K562 (cell line): ENCODE measurements at regions not wholly inside any gene's neighbourhood (a gene's known extent, or its start where the extent isn't known, plus 50 kb on each side); places are given as distances from the start of the nearest gene placed in this dataset.

ENCODE experiments used
- ATAC-seq: fragments of 200-7000 bp; cut with Tn5 transposase; 3 replicates; pipeline ENCODE4 v1.9.1; 2020; ENCODE audit warnings: moderate library complexity
- BruUV-seq: library from RNA; stranded (reverse); fragments of 400-500 nt; replicated peaks from 2 replicates; lab custom pipeline; 2021; lab: Mats Ljungman, UMichigan
- CTCF ChIA-PET: fragments of 300-600 bp; formaldehyde crosslinking; extraction: SDS; loops from one replicate; lab custom pipeline; 2021; ENCODE audit warnings: low intra/inter-chr PET ratio; lab: Yijun Ruan, JAX
- POLR2A ChIA-PET: fragments of 300-600, 350-650 bp; sonication (Branson Sonifier 250); formaldehyde crosslinking; extraction: SDS; loops from one replicate; lab custom pipeline; 2021; ENCODE audit warnings: antibody characterized with exemption, inconsistent platforms; lab: Yijun Ruan, JAX
- DNase-seq, 4 experiments: peaks; one replicate each; pipeline versions ENCODE4 v3.0.0 to v3.0.0-alpha.2; 2011 to 2018; ENCODE audit warnings: low spot score in 3 of 4, mixed read lengths in 3 of 4; ENCODE audit errors: extremely low read depth in 1 of 4
- FAIRE-seq: peaks from 2 replicates; lab custom pipeline; 2011; peaks lifted over from hg19 to GRCh38; lab: Jason Lieb, UNC
- H2AFZ ChIP-seq: 2 replicates; pipeline ENCODE4 v1.6.0; 2011; ENCODE audit warnings: low read depth, low read length, control low read depth, inconsistent platforms
- H3K27ac ChIP-seq: fragments of 200-600 bp; 3 replicates; pipeline ENCODE4 v1.8.0; 2011; ENCODE audit warnings: low read depth, mild to moderate bottlenecking, control low read depth, inconsistent platforms, low read length, moderate library complexity, mixed read lengths; ENCODE audit errors: extremely low read depth
- H3K27me3 ChIP-seq, 2 experiments: fragments of 300-600 bp in 1 of 2; 2 replicates in 1 of 2; 3 replicates in 1 of 2; pipeline versions ENCODE4 v1.6.0 to v1.8.0; 2011; ENCODE audit warnings: inconsistent platforms in 2 of 2, low read length in 2 of 2, mild to moderate bottlenecking in 1 of 2, mixed read lengths in 1 of 2, moderate library complexity in 1 of 2; ENCODE audit not compliant: control insufficient read depth in 2 of 2, insufficient read depth in 2 of 2
- H3K36me3 ChIP-seq: fragments of 300-600 bp; 3 replicates; pipeline ENCODE4 v1.8.0; 2011; ENCODE audit warnings: mild to moderate bottlenecking, low read length, inconsistent platforms; ENCODE audit not compliant: control insufficient read depth, insufficient read depth
- H3K4me1 ChIP-seq, 2 experiments: fragments of 200-600 bp in 1 of 2; replicated peaks in 1 of 2; 2 replicates in 1 of 2; 3 replicates in 1 of 2; pipeline versions ENCODE4 v1.5.1 to v1.8.0; 2011; ENCODE audit warnings: inconsistent platforms in 2 of 2, low read length in 2 of 2, mild to moderate bottlenecking in 1 of 2, mixed read lengths in 1 of 2, moderate library complexity in 1 of 2; ENCODE audit not compliant: control insufficient read depth in 2 of 2, insufficient read depth in 2 of 2
- H3K4me2 ChIP-seq: 2 replicates; pipeline ENCODE4 v1.6.1; 2011; ENCODE audit warnings: low read length, control low read depth, inconsistent platforms, mixed read lengths; ENCODE audit not compliant: insufficient read depth
- H3K4me3 ChIP-seq: fragments of 200-600 bp; sonication (generic), shearing (Covaris generic); 2 replicates; pipeline ENCODE4 v1.5.1; 2016; ENCODE audit warnings: control low read depth, inconsistent platforms
- H3K79me2 ChIP-seq: fragments of 200-600 bp; 3 replicates; pipeline ENCODE4 v1.8.0; 2011; ENCODE audit warnings: low read length, inconsistent platforms; ENCODE audit not compliant: control insufficient read depth, insufficient read depth
- H3K9ac ChIP-seq, 2 experiments: 2 replicates each; pipeline versions ENCODE4 v1.6.0 to v1.6.1; 2011; ENCODE audit warnings: low read depth in 2 of 2, low read length in 2 of 2, control low read depth in 1 of 2, inconsistent platforms in 1 of 2, mild to moderate bottlenecking in 1 of 2, mixed read lengths in 1 of 2; ENCODE audit not compliant: insufficient read depth in 1 of 2
- H3K9me1 ChIP-seq: one replicate; pipeline ENCODE4 v1.6.0; 2011; ENCODE audit warnings: inconsistent platforms, mild to moderate bottlenecking, low read length, moderate library complexity; ENCODE audit not compliant: control insufficient read depth, insufficient read depth
- H3K9me3 ChIP-seq: replicated peaks from 2 replicates; pipeline ENCODE4 v1.5.1; 2011; ENCODE audit warnings: low read depth, low read length, inconsistent platforms; ENCODE audit not compliant: control insufficient read depth, insufficient read depth
- H4K20me1 ChIP-seq: replicated peaks from 2 replicates; pipeline ENCODE4 v1.6.1; 2011; ENCODE audit warnings: low read length, inconsistent platforms, mixed read lengths; ENCODE audit not compliant: control insufficient read depth, insufficient read depth
- BCOR ChIP-seq: fragments of 450-650 bp; IDR thresholded peaks from 2 replicates; pipeline ENCODE4 v1.6.1; 2016
- HDAC2 ChIP-seq: fragments of 450-650 bp; IDR thresholded peaks from 2 replicates; pipeline ENCODE4 v1.6.1; 2016; ENCODE audit warnings: mild to moderate bottlenecking
- HDGF ChIP-seq: fragments of 450-650 bp; IDR thresholded peaks from 2 replicates; pipeline ENCODE4 v1.6.1; 2016
- KDM1A ChIP-seq, 2 experiments: fragments of 450-650 bp; IDR thresholded peaks; 2 replicates each; pipeline ENCODE4 v1.6.1; 2016; ENCODE audit warnings: mild to moderate bottlenecking in 2 of 2
- RBM25 ChIP-seq: fragments of 200-400 bp; formaldehyde crosslinking; IDR thresholded peaks from 2 replicates; pipeline ENCODE4 v1.6.1; 2018; ENCODE audit warnings: low read length, low read depth, moderate library complexity; ENCODE audit not compliant: severe bottlenecking
- ZFP36 ChIP-seq: fragments of 150-350 bp; IDR thresholded peaks from 2 replicates; pipeline ENCODE4 v1.6.1; 2018; ENCODE audit warnings: low read length, low read depth; ENCODE audit not compliant: partially characterized antibody
- WGBS: fragments of 100-300 bp; shearing (Covaris generic); methylation state at CpG from one replicate; pipeline ENCODE4 v1.1.6; 2016; ENCODE audit warnings: low coverage, mixed read lengths; ENCODE audit not compliant: insufficient coverage; ENCODE audit errors: missing lambda C conversion rate; 5-methylcytosine and 5-hydroxymethylcytosine counted together
- in situ Hi-C: fragments of 300-500 bp; cut with MboI; formaldehyde crosslinking; loops from 4 replicates; pipeline ENCODE4 v1.15.0; 2018; ENCODE audit warnings: inconsistent platforms, mixed read lengths
- intact Hi-C: fragments of 100-400 bp; cut with micrococcal nuclease; formaldehyde crosslinking; loops from 2 replicates; pipeline ENCODE4 v1.14.2; 2022
- TF ChIP-seq, protein P1 (sequence below): sonication (generic); formaldehyde crosslinking; IDR thresholded peaks from 2 replicates; pipeline ENCODE4 v1.9.0; 2022; ENCODE audit warnings: mild to moderate bottlenecking, missing genetic modification reagents

- FAIRE-seq (no peak), DNase-seq (no peak), ATAC-seq (no peak)
- Histone ChIP-seq H2AFZ (no peak overlapping the region), H3K4me2 (no peak overlapping the region), H3K27ac (no peak overlapping the region), H3K4me1 (peaks cover 0 to 7% of the 10 kb centered on the region in 2 experiments; a peak in 2 of 5 replicates), H3K27me3 (no peaks in the 10 kb centered on the region), H3K9ac (no peak overlapping the region), H4K20me1 (no peaks in the 10 kb centered on the region), H3K36me3 (no peaks in the 10 kb centered on the region), H3K9me1 (no peaks in the 10 kb centered on the region), H3K9me3 (no peaks in the 10 kb centered on the region), H3K4me3 (no peak overlapping the region), H3K79me2 (no peaks in the 10 kb centered on the region)
- ChIA-PET CTCF (interaction anchor here (0.6 kb wide), 1 partner anchor 1296 kb away, joined by 5 read pairs; no protein-coding TSS in a partner anchor), POLR2A (interaction anchor here (0.7 to 1.2 kb wide), 2 partner anchors 11 to 343 kb away, joined by 3 read pairs; no protein-coding TSS in a partner anchor)
- intact Hi-C loops, result no loop called here
- WGBS, result 25% methylated on average over 3 of the region's 3 CpGs
- in situ Hi-C loops, result no loop called here
- BruUV-seq, result no TSS peak
- TF ChIP-seq ZFP36 (peak; percentile 76), KDM1A (IDR thresholded peaks at IDR 0.05) (peak; percentile 46 to 58; a peak in 2 of 4 replicates), BCOR (peak; percentile 87), HDAC2 (0 out of 2 replicates have a peak, but pooled peaks have one; percentile 36), HDGF (no peak), RBM25 (peak; percentile 80)
- TF ChIP-seq, protein P1, sequence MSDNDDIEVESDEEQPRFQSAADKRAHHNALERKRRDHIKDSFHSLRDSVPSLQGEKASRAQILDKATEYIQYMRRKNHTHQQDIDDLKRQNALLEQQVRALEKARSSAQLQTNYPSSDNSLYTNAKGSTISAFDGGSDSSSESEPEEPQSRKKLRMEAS, result no peak
Measured at GRCh38 chr6:14887181-14887580, 358.7 kb upstream of the JARID2 start.
